GM10248 (cell line): ENCODE measurements at regions not wholly inside any gene's neighbourhood (a gene's known extent, or its start where the extent isn't known, plus 50 kb on each side); places are given as distances from the start of the nearest gene placed in this dataset.

Source experiments
- CTCF ChIA-PET: fragments of 300-600 bp; sonication (Branson Sonifier 250); formaldehyde crosslinking; extraction: SDS; loops from one replicate; lab custom pipeline; 2021; ENCODE audit warnings: antibody characterized with exemption; lab: Yijun Ruan, JAX
- POLR2A ChIA-PET: fragments of 350-650 bp; sonication (Branson Sonifier 250); formaldehyde crosslinking; extraction: SDS; loops from one replicate; lab custom pipeline; 2020; ENCODE audit warnings: antibody characterized with exemption; lab: Yijun Ruan, JAX
- DNase-seq: peaks from one replicate; pipeline ENCODE4 v3.0.0; 2012; ENCODE audit errors: extremely low spot score
- TF ChIP-seq, protein P1 (sequence below): IDR thresholded peaks from 2 replicates; pipeline ENCODE4 v1.5.1; 2012; ENCODE audit warnings: mild to moderate bottlenecking, low read depth; ENCODE audit errors: extremely low read depth, missing control alignments, control extremely low read depth

DNA sequence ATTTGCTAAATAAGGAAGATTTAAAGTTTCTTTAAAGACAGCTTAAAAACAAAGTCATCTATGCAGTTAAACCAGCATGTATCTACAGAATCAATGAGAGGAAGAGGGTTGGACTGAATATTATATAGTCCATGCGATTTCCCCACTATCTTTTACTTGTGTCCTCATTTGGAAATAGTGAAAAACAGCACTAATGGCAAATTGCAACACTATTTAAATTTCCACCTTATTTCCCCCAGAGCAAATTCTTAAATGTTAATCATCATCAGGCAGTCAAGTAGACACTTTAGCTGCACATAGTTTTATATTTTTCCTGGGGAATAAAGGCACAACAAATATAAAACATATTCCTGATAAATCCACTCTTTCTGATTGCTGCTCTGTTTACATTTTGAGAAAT, 114.6 kb downstream of the LCA5 start:
- ChIA-PET POLR2A (no interaction called here), CTCF (interaction anchor here (1.9 kb wide), 1 partner anchor 8 kb away, joined by 6 read pairs; no protein-coding TSS in a partner anchor)
- DNase-seq = no peak
- TF ChIP-seq, protein P1, sequence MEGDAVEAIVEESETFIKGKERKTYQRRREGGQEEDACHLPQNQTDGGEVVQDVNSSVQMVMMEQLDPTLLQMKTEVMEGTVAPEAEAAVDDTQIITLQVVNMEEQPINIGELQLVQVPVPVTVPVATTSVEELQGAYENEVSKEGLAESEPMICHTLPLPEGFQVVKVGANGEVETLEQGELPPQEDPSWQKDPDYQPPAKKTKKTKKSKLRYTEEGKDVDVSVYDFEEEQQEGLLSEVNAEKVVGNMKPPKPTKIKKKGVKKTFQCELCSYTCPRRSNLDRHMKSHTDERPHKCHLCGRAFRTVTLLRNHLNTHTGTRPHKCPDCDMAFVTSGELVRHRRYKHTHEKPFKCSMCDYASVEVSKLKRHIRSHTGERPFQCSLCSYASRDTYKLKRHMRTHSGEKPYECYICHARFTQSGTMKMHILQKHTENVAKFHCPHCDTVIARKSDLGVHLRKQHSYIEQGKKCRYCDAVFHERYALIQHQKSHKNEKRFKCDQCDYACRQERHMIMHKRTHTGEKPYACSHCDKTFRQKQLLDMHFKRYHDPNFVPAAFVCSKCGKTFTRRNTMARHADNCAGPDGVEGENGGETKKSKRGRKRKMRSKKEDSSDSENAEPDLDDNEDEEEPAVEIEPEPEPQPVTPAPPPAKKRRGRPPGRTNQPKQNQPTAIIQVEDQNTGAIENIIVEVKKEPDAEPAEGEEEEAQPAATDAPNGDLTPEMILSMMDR = no peak

DNA sequence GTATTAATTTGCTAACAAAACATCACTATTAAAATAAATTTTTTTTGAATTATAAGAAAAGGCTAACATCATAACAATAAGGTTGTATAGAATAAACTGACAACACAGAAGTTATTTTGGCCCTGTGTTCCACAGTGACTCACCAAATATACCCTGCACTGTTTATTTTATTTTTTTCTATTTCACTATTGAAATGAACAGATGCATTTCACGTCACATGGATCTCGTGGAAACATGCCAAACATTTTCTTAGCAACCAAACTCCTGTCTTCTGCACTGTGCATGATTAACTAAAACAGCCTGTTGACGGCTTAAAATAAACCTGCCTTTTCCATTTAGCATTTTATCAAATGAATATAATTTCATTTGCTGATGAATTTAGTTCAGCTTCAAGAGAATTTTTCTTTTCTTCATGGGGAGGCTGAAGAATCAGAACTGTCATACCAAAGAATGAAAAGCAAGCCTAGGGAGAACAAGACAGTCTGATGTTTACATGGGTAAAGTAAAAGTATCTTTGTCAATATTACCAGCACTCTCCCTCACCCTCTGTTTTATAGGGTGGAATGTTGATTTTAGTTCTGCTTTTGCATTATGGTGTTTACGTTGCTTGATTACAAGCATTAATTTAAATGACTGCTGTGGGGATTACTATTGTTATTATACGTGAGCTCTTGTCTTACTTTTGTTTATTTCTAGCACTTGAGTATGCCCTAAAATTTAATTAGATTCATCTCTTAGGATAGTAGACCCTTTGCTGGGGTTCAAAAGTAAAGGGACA, 115.3 kb downstream of the LCA5 start:
- DNase-seq = no peak
- ChIA-PET POLR2A (no interaction called here), CTCF (interaction anchor here (1.9 kb wide), 1 partner anchor 9 kb away, joined by 6 read pairs; no protein-coding TSS in a partner anchor)
- TF ChIP-seq, protein P1 = no peak

DNA sequence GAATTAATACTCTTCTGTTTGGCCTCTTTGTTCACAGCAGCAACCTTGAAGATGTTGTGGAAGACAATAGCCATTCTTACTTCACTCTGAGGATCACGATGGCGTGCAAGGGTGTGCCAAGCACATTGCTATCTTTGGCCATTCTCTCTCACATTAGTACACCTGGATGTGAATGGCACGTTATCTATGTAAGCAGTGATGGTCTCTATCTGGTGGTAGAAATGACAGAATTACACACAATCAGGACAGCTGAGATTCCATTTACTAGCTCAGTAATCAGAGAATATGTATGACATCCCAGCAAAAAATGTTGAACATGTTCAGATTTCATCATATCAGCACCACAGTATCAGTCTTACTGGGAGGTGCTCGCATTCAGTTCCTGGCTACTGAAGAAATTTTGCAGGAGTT, 116.2 kb downstream of the LCA5 start:
- TF ChIP-seq, protein P1 = no peak
- ChIA-PET CTCF (interaction anchor here (0.7 to 1.7 kb wide), 4 partner anchors 10 to 178 kb away, joined by 3 to 9 read pairs (median 4); no protein-coding TSS in a partner anchor), POLR2A (no interaction called here)
- DNase-seq = no peak

DNA sequence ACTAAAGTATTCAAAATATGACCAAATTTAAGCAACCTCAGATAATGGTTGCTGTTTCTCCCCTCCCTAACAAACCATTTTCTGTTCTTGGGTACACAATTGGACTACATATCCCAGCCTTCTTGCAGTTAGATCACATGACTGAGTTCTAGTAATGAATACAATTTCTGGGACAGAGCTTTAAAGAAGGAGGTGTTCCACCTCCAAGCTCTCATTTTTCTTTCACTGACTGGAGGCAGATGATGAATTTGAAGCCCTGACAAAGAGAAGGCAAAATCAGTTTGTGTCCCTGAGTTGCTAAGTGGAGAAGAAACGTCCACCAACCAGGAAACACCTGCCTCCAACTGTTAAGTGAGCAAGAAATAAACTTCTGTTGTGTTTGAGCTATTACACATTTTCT, 117.2 kb downstream of the LCA5 start:
- CTCF ChIA-PET = interaction anchor here (1.2 to 1.7 kb wide), 3 partner anchors 11 to 177 kb away, joined by 3 to 9 read pairs (median 4); no protein-coding TSS in a partner anchor

DNA sequence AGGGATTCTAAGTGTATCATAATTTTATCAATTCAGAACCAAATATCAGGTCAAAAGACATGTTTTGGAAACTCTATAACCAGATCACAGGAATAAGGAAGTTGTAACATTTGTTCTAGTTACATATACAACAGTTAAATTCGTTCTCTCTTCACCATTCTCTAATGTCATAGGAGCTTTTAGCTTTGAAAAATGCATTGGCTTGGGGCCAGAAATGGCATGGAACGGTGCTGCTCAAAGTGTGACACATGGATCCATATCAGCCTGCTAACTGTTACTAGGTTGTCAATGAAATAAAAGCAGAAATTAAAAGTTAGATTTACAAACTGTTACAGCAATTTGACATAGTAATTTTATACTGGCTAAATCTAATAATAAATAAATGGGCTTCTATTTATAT, 120.3 kb downstream of the LCA5 start:
- DNase-seq = no peak
- POLR2A ChIA-PET = no interaction called here
- TF ChIP-seq, protein P1 = no peak
- CTCF ChIA-PET = interaction anchor here (0.9 to 1.4 kb wide), 2 partner anchors 8 to 13 kb away, joined by 3 to 4 read pairs; no protein-coding TSS in a partner anchor

More for the DNA sequence above, 117.2 kb downstream of the LCA5 start:
- no peak for DNase-seq
- POLR2A ChIA-PET = no interaction called here
- TF ChIP-seq, protein P1 = no peak

DNA sequence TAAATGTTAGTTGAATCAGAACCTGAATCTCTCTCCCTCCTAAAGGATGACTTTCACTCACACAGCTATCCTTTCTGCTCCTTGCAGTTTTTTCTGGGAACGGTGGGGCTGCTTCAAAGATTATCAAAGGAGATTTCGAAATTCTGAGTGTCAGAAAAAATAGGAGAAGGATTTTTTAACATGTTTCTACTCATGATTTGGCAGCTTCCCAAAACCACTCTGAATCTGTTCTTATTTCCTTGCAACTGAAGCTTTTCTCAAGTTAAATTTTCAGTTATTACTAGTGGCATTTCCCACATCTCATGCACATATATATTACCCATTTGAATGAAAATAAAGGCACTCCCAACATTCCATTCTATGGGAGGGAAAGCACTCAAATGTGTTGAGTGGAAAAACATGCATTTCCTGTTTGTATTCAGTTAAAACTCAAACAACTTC, 123.6 kb downstream of the LCA5 start:
- TF ChIP-seq, protein P1 = no peak
- CTCF ChIA-PET = interaction anchor here (1.2 to 1.4 kb wide), 2 partner anchors 10 to 59 kb away, joined by 3 read pairs; no protein-coding TSS in a partner anchor
- no peak for DNase-seq
- POLR2A ChIA-PET = no interaction called here
